Endodermal cell (in vitro differentiated cells): ENCODE measurements at regions not wholly inside any gene's neighbourhood (a gene's known extent, or its start where the extent isn't known, plus 50 kb on each side); places are given as distances from the start of the nearest gene placed in this dataset.

Experiments used
- DNase-seq: peaks from one replicate; pipeline ENCODE4 v3.0.0-alpha.2; 2017
- H3K27ac ChIP-seq: 2 replicates; pipeline ENCODE4 v1.5.1; 2013; ENCODE audit warnings: mild to moderate bottlenecking, low read depth, low read length, moderate library complexity
- H3K27me3 ChIP-seq: 2 replicates; pipeline ENCODE4 v1.6.1; 2013; ENCODE audit warnings: mild to moderate bottlenecking, low read length, moderate library complexity; ENCODE audit not compliant: insufficient read depth, control insufficient read depth, poor library complexity, severe bottlenecking
- H3K36me3 ChIP-seq: 2 replicates; pipeline ENCODE4 v1.7.0; 2013; ENCODE audit warnings: mild to moderate bottlenecking, low read length, moderate library complexity; ENCODE audit not compliant: control insufficient read depth, insufficient read depth
- H3K4me1 ChIP-seq: one replicate; pipeline ENCODE4 v1.7.0; 2013; ENCODE audit warnings: low read length; ENCODE audit not compliant: control insufficient read depth, insufficient read depth
- H3K4me3 ChIP-seq: 2 replicates; pipeline ENCODE4 v1.5.1; 2013; ENCODE audit warnings: mild to moderate bottlenecking, low read length, moderate library complexity
- H3K9ac ChIP-seq: 2 replicates; pipeline ENCODE4 v1.6.1; 2013; ENCODE audit warnings: mild to moderate bottlenecking, low read length, moderate library complexity; ENCODE audit not compliant: poor library complexity, severe bottlenecking; ENCODE audit errors: extremely low read depth
- H3K9me3 ChIP-seq: 2 replicates; pipeline ENCODE4 v1.6.1; 2013; ENCODE audit warnings: mild to moderate bottlenecking, low read length, moderate library complexity; ENCODE audit not compliant: control insufficient read depth
- H3K27ac Mint-ChIP-seq: 2 replicates; pipeline ENCODE4 v1.8.0; 2020; ENCODE audit warnings: mixed read lengths
- H3K27me3 Mint-ChIP-seq: 2 replicates; pipeline ENCODE4 v1.8.0; 2021; ENCODE audit warnings: mild to moderate bottlenecking, mixed read lengths; ENCODE audit not compliant: insufficient read depth
- H3K36me3 Mint-ChIP-seq: 2 replicates; pipeline ENCODE4 v1.8.0; 2020; ENCODE audit warnings: low read depth, mixed read lengths
- H3K4me1 Mint-ChIP-seq: 2 replicates; pipeline ENCODE4 v1.8.0; 2020; ENCODE audit warnings: mixed read lengths
- H3K4me3 Mint-ChIP-seq: 2 replicates; pipeline ENCODE4 v1.8.0; 2020; ENCODE audit warnings: mild to moderate bottlenecking, moderate library complexity, mixed read lengths
- H3K9me3 Mint-ChIP-seq: 2 replicates; pipeline ENCODE4 v1.8.0; 2020; ENCODE audit warnings: mild to moderate bottlenecking, mixed read lengths
- CTCF ChIP-seq: fragments of 200-600 bp; sonication (generic); conservative IDR thresholded peaks from 2 replicates; pipeline ENCODE4 v1.5.0; 2021; ENCODE audit warnings: antibody characterized with exemption, mild to moderate bottlenecking
- WGBS, 2 experiments: methylation state at CpG; one replicate each; pipeline versions ENCODE4 v1.1.5 to v1.1.7; 2013; ENCODE audit warnings: missing lambda C conversion rate in 2 of 2, mixed read lengths in 1 of 2; ENCODE audit not compliant: insufficient coverage in 1 of 2, insufficient read length in 1 of 2; 5-methylcytosine and 5-hydroxymethylcytosine counted together

GRCh38 chr17:73840829-73841228, 196.6 kb upstream of the SDK2 start:
- Histone ChIP-seq H3K4me3 (no peak overlapping the region), H3K27me3 (no peaks in the 10 kb centered on the region), H3K27ac (no peak overlapping the region), H3K36me3 (no peaks in the 10 kb centered on the region), H3K9me3 (no peaks in the 10 kb centered on the region), H3K9ac (no peak overlapping the region), H3K4me1 (no peaks in the 10 kb centered on the region)
- DNase-seq, result no peak
- no peaks in the 10 kb centered on the region for H3K36me3 Mint-ChIP-seq
- WGBS, 2 experiments, result 80 to 85% methylated on average over 1 of the region's 1 CpG
- H3K4me3 Mint-ChIP-seq, result no peak overlapping the region
- H3K27me3 Mint-ChIP-seq, result peaks cover 22% of the 10 kb centered on the region
- TF ChIP-seq CTCF, result no peak
- H3K27ac Mint-ChIP-seq, result no peak overlapping the region
- peaks cover 9% of the 10 kb centered on the region for H3K9me3 Mint-ChIP-seq
- H3K4me1 Mint-ChIP-seq, result no peaks in the 10 kb centered on the region

- Histone ChIP-seq H3K4me3 (no peak overlapping the region), H3K36me3 (no peaks in the 10 kb centered on the region), H3K27me3 (no peaks in the 10 kb centered on the region), H3K9ac (no peak overlapping the region), H3K4me1 (no peaks in the 10 kb centered on the region), H3K27ac (no peak overlapping the region), H3K9me3 (no peaks in the 10 kb centered on the region)
- DNase-seq, result peak; percentile 90
- no peaks in the 10 kb centered on the region for H3K36me3 Mint-ChIP-seq
- 93% methylated on average over 3 of the region's 3 CpGs; no CpG with 5 or more reads in 1 of the 2 experiments for WGBS, 2 experiments
- H3K27me3 Mint-ChIP-seq, result peaks cover 20% of the 10 kb centered on the region
- no peak overlapping the region for H3K27ac Mint-ChIP-seq
- H3K9me3 Mint-ChIP-seq, result peaks cover 7% of the 10 kb centered on the region
- no peaks in the 10 kb centered on the region for H3K4me1 Mint-ChIP-seq
- peak; percentile 86 for TF ChIP-seq CTCF
- no peak overlapping the region for H3K4me3 Mint-ChIP-seq
Measured at GRCh38 chr17:73841431-73842060, 197.3 kb upstream of the SDK2 start.

DNA sequence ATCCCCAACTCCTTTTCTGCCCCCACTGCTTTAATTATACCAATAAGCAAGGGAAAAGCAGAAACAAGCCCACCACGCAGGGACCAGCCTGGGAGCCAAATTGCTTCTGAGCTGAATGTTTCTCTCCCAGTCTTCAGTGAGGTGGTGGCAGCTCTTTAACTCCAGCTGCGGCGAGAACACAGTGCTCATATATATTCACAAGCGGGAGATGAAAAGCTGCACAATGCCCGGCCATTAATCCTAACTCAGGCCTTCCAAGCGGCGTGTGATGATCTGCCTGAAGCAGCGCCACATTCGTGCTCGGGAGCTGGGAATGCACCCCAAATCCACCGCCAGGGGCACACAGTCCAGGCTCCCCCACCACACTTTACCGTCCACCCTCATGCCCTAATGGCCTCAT, 203.7 kb upstream of the SDK2 start:
- no peaks in the 10 kb centered on the region for H3K9me3 ChIP-seq
- Mint-ChIP-seq H3K36me3 (no peaks in the 10 kb centered on the region), H3K4me1 (no peaks in the 10 kb centered on the region), H3K4me3 (no peak overlapping the region), H3K27me3 (peaks cover 16% of the 10 kb centered on the region), H3K9me3 (peaks cover 4% of the 10 kb centered on the region), H3K27ac (no peak overlapping the region)
- 94% methylated on average over 8 to 12 of the region's 12 CpGs for WGBS, 2 experiments
- H3K4me1 ChIP-seq, result no peaks in the 10 kb centered on the region
- H3K27me3 ChIP-seq, result no peaks in the 10 kb centered on the region
- no peak overlapping the region for H3K9ac ChIP-seq
- no peak for DNase-seq
- no peak overlapping the region for H3K27ac ChIP-seq
- no peaks in the 10 kb centered on the region for H3K36me3 ChIP-seq
- no peak for TF ChIP-seq CTCF
- no peak overlapping the region for H3K4me3 ChIP-seq
